K562 (cell line): ENCODE measurements at regions not wholly inside any gene's neighbourhood (a gene's known extent, or its start where the extent isn't known, plus 50 kb on each side); places are given as distances from the start of the nearest gene placed in this dataset.

Source experiments
- CTCF ChIP-seq, 3 experiments: IDR thresholded peaks in 2 of 3; conservative IDR thresholded peaks in 1 of 3; 2 replicates each; pipeline ENCODE4 v1.5.1; 2011 to 2012; ENCODE audit warnings: low read length in 3 of 3, mild to moderate bottlenecking in 3 of 3, control low read depth in 2 of 3, improper control_type of control experiment in 1 of 3, inconsistent platforms in 1 of 3, low read depth in 1 of 3, mixed read lengths in 1 of 3, moderate library complexity in 1 of 3; ENCODE audit not compliant: insufficient read depth in 2 of 3
- EP300 ChIP-seq: IDR thresholded peaks from 2 replicates; pipeline ENCODE4 v1.6.1; 2012; ENCODE audit warnings: low read length, improper control_type of control experiment
- MEF2D ChIP-seq: conservative IDR thresholded peaks from 2 replicates; pipeline ENCODE4 v1.6.1; 2016; ENCODE audit warnings: low read depth, missing genetic modification characterization, missing compliant biosample characterization
- MTF1 ChIP-seq: fragments of 250-450 bp; sonication (Bioruptor Pico); IDR thresholded peaks from 2 replicates; pipeline ENCODE4 v1.9.0; 2021; ENCODE audit warnings: moderate library complexity, mild to moderate bottlenecking, inconsistent platforms, borderline replicate concordance
- MYBL2 ChIP-seq, 2 experiments: fragments of 450-650 bp in 1 of 2; sonication (generic) in 1 of 2; formaldehyde crosslinking in 1 of 2; IDR thresholded peaks; 2 replicates each; pipeline versions ENCODE4 v1.6.1 to v1.8.1; 2017 to 2022; ENCODE audit warnings: borderline replicate concordance in 1 of 2, inconsistent platforms in 1 of 2, low read depth in 1 of 2, mild to moderate bottlenecking in 1 of 2, missing genetic modification reagents in 1 of 2, moderate library complexity in 1 of 2
- NKRF ChIP-seq: fragments of 450-650 bp; IDR thresholded peaks from 2 replicates; pipeline ENCODE4 v1.6.1; 2016; ENCODE audit warnings: borderline replicate concordance
- PRPF4 ChIP-seq: fragments of 200-400 bp; formaldehyde crosslinking; IDR thresholded peaks from one replicate; pipeline ENCODE4 v1.6.1; 2017; ENCODE audit warnings: low read length, low read depth, mild to moderate bottlenecking; ENCODE audit not compliant: insufficient read depth, poor library complexity, severe bottlenecking
- SMAD3 ChIP-seq: fragments of 450-650 bp; formaldehyde crosslinking; conservative IDR thresholded peaks from 2 replicates; pipeline ENCODE4 v1.4.0; 2020; ENCODE audit warnings: mild to moderate bottlenecking
- TAL1 ChIP-seq: fragments of 450-650 bp; IDR thresholded peaks from 2 replicates; pipeline ENCODE4 v1.6.1; 2016; ENCODE audit warnings: mild to moderate bottlenecking
- TCFL5 ChIP-seq: fragments of 250-450 bp; sonication (Bioruptor Pico); conservative IDR thresholded peaks from 2 replicates; pipeline ENCODE4 v1.6.1; 2021; ENCODE audit warnings: mild to moderate bottlenecking, moderate library complexity, matching md5 sums
- THRB ChIP-seq: fragments of 450-650 bp; formaldehyde crosslinking; conservative IDR thresholded peaks from 2 replicates; pipeline ENCODE4 v1.4.0; 2022; ENCODE audit warnings: mild to moderate bottlenecking, missing genetic modification characterization
- XRCC3 ChIP-seq: fragments of 450-650 bp; IDR thresholded peaks from 2 replicates; pipeline ENCODE4 v1.6.1; 2017; ENCODE audit warnings: mild to moderate bottlenecking, moderate library complexity
- ZKSCAN8 ChIP-seq: fragments of 200-800 bp; sonication (Bioruptor generic); IDR thresholded peaks from 2 replicates; pipeline ENCODE4 v1.6.1; 2016; ENCODE audit warnings: missing genetic modification characterization, missing compliant biosample characterization
- ZNF175 ChIP-seq: fragments of 200-800 bp; sonication (Bioruptor generic); IDR thresholded peaks from 2 replicates; pipeline ENCODE4 v1.6.1; 2016; ENCODE audit warnings: low read depth, mild to moderate bottlenecking, missing genetic modification characterization, missing compliant biosample characterization
- TF ChIP-seq, protein P1 (sequence below): fragments of 450-650 bp; formaldehyde crosslinking; IDR thresholded peaks from 2 replicates; pipeline ENCODE4 v1.4.0; 2022; ENCODE audit warnings: missing genetic modification characterization
- TF ChIP-seq, protein P2 (sequence below): fragments of 250-450 bp; sonication (Bioruptor Pico); IDR thresholded peaks from 2 replicates; pipeline ENCODE4 v1.5.0; 2021; ENCODE audit warnings: mild to moderate bottlenecking, moderate library complexity

DNA sequence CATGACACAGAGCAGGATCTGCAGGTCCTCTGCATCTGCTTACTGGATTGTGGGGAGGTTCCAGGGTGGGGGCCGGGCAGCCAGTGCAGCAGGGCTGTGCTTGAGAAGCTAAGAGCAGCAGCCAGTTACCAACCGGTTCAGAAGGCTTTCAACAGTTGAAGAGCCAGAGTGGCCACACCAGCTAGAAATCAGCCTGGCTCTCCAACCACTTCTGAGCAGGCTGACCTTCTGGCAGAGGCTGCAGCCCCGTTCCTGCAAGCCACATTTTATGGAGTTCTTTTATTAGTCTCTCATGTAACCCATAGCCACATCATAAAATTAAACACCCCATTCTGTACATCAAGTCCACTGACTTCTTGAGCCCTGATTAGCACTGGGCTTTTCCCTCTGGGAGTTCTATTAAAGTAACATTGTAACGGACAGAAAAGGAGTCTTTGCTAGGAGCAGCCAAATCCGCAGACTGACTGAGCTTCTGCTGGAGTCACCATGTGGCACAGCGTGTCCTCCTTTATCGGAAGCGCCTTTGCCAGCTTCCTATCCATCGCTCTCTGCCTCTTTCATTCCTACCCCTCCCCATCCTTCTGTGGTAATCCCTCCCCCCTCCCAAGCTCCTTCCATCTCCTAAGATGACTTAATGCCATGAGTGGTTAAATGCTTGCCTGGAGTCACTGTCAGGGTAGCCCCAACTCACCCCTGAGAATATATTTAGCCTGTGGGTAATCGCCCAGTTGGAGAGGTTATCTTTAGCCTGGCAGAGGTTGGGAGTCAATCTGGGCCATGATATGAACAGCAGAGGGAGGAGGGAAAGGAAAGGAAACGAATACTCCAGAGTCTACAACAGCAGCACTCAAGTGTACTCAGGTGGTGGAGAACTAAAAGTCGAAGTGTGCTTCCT is 138.5 kb upstream of the HES1 start (continued):
- TF ChIP-seq MEF2D (tag), result peak; percentile 80
- no peak for TF ChIP-seq CTCF (IDR thresholded peaks at IDR 0.05 in 2 of 3, conservative IDR thresholded peaks at IDR 0.05 in 1 of 3; ENCODE audit: insufficient read depth in 2 of 3, low read depth in 1 of 3, low read length in 3 of 3)
- TF ChIP-seq, protein P1, sequence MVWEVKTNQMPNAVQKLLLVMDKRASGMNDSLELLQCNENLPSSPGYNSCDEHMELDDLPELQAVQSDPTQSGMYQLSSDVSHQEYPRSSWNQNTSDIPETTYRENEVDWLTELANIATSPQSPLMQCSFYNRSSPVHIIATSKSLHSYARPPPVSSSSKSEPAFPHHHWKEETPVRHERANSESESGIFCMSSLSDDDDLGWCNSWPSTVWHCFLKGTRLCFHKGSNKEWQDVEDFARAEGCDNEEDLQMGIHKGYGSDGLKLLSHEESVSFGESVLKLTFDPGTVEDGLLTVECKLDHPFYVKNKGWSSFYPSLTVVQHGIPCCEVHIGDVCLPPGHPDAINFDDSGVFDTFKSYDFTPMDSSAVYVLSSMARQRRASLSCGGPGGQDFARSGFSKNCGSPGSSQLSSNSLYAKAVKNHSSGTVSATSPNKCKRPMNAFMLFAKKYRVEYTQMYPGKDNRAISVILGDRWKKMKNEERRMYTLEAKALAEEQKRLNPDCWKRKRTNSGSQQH (CRISPR knock-in tag), result no peak
- TF ChIP-seq, protein P2, sequence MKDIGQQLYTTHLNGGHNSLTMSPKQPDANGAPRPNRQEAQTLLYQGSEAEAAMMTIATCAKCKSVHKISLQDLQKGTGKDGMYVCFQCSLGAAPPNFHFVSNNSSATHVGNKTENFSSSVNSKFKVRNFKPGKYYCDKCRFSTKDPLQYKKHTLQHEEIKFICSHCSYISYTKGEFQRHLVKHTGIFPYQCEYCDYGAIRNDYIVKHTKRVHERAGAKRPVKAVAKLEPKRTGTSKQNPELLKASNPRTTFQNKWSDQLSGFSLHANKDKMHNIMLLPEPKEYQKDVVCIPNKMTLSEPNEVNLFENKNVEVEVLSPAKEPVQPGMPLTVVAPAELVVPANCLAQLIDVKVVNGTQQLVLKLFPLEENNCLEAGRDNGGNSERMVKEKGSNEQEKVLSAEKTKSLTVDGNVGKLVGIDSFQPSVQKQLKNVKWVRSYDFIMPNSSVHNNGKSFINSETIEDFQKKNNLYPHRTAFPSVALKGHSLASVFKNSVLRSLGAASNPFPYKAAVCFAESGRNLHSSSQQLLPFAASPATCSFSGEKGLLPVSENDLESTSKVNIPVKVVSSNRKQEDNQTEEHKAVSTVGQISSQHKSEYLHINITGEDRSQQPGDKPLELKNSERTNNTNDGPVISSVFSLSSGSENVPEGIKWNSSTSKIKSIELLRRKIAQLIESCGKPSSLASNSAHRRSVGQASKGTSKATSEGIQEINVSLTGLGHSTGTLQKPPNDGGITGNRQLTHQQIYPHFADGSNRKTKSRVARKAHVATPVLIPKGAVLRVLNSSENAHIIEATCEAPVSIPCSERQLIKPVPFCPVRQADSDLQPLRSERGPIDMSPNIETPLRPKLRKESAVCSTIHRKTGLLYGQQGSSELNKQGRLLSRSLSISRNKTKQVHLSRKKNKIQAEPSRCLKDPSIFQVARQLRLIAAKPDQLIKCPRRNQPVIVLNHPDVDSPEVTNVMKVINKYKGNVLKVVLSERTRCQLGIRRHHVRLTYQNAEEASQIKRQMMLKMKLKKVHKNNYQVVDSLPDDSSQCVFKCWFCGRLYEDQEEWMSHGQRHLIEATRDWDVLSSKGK, result no peak
- no peak for TF ChIP-seq MTF1 (CRISPR knock-in tag)
- TF ChIP-seq TAL1, result peak; percentile 63
- TF ChIP-seq TCFL5, result no peak
- peak; percentile 39; the same call in 1 of the 2 replicates for TF ChIP-seq EP300
- no peak for TF ChIP-seq NKRF
- TF ChIP-seq ZNF175 (CRISPR knock-in tag), result no peak
- TF ChIP-seq PRPF4, result no peak
- no peak for TF ChIP-seq MYBL2 (IDR thresholded peaks at IDR 0.05; ENCODE audit: low read depth)
- TF ChIP-seq MYBL2 (CRISPR knock-in tag; IDR thresholded peaks at IDR 0.05; ENCODE audit: borderline replicate concordance), result no peak
- TF ChIP-seq XRCC3, result no peak
- no peak for TF ChIP-seq SMAD3 (CRISPR knock-in tag)
- no peak for TF ChIP-seq ZKSCAN8 (CRISPR knock-in tag)
- TF ChIP-seq THRB (CRISPR knock-in tag), result no peak
